ENCODE measurements at regions not wholly inside any gene's neighbourhood (a gene's known extent, or its start where the extent isn't known, plus 50 kb on each side); places are given as distances from the start of the nearest gene placed in this dataset.

GRCh38 chr2:147777394-147777793, 67.4 kb upstream of the ACVR2A start:
- TF ChIP-seq SNAI2 (CRISPR knock-in tag; IDR thresholded peaks at IDR 0.05) (no peak), ESRRG (CRISPR knock-in tag; IDR thresholded peaks at IDR 0.05) (no peak), ZNF70 (CRISPR knock-in tag; IDR thresholded peaks at IDR 0.05) (no peak), CSRNP3 (CRISPR knock-in tag; IDR thresholded peaks at IDR 0.05) (no peak), RARB (CRISPR knock-in tag; IDR thresholded peaks at IDR 0.05) (no peak), CSDC2 (CRISPR knock-in tag; IDR thresholded peaks at IDR 0.05) (no peak), ARNTL (CRISPR knock-in tag; IDR thresholded peaks at IDR 0.05; ENCODE audit: borderline replicate concordance, low read depth) (no peak), ZFP3 (CRISPR knock-in tag; IDR thresholded peaks at IDR 0.05) (no peak), TOX (CRISPR knock-in tag; IDR thresholded peaks at IDR 0.05; ENCODE audit: borderline replicate concordance) (no peak), ZNF565 (CRISPR knock-in tag; conservative IDR thresholded peaks at IDR 0.05; ENCODE audit: low read depth) (no peak), TSHZ2 (CRISPR knock-in tag; IDR thresholded peaks at IDR 0.05) (no peak), CREB5 (CRISPR knock-in tag; IDR thresholded peaks at IDR 0.05; ENCODE audit: low read depth) (no peak)
- TF ChIP-seq, protein P1, sequence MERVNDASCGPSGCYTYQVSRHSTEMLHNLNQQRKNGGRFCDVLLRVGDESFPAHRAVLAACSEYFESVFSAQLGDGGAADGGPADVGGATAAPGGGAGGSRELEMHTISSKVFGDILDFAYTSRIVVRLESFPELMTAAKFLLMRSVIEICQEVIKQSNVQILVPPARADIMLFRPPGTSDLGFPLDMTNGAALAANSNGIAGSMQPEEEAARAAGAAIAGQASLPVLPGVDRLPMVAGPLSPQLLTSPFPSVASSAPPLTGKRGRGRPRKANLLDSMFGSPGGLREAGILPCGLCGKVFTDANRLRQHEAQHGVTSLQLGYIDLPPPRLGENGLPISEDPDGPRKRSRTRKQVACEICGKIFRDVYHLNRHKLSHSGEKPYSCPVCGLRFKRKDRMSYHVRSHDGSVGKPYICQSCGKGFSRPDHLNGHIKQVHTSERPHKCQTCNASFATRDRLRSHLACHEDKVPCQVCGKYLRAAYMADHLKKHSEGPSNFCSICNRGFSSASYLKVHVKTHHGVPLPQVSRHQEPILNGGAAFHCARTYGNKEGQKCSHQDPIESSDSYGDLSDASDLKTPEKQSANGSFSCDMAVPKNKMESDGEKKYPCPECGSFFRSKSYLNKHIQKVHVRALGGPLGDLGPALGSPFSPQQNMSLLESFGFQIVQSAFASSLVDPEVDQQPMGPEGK (CRISPR knock-in tag; IDR thresholded peaks at IDR 0.05; ENCODE audit: borderline replicate concordance) = no peak
- TF ChIP-seq, protein P2, sequence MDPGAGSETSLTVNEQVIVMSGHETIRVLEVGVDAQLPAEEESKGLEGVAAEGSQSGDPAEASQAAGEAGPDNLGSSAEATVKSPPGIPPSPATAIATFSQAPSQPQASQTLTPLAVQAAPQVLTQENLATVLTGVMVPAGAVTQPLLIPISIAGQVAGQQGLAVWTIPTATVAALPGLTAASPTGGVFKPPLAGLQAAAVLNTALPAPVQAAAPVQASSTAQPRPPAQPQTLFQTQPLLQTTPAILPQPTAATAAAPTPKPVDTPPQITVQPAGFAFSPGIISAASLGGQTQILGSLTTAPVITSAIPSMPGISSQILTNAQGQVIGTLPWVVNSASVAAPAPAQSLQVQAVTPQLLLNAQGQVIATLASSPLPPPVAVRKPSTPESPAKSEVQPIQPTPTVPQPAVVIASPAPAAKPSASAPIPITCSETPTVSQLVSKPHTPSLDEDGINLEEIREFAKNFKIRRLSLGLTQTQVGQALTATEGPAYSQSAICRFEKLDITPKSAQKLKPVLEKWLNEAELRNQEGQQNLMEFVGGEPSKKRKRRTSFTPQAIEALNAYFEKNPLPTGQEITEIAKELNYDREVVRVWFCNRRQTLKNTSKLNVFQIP (CRISPR knock-in tag; IDR thresholded peaks at IDR 0.05; ENCODE audit: borderline replicate concordance, low read depth) = no peak
